SIG-M5 (cell line): ENCODE measurements at regions not wholly inside any gene's neighbourhood (a gene's known extent, or its start where the extent isn't known, plus 50 kb on each side); places are given as distances from the start of the nearest gene placed in this dataset.
"Not testable (repeated sequence)": the region's sequence is repeated elsewhere in the genome, so short reads cannot be mapped to it uniquely, and the experiment has no call there.

ENCODE experiments used
- DNase-seq: peaks from one replicate; lab custom pipeline; 2025; lab: John Stamatoyannopoulos, UW

- DNase-seq: no peak
These were observed 179.4 kb downstream of the LYPLAL1 start for GRCh38 chr1:219352961-219353651.

DNA sequence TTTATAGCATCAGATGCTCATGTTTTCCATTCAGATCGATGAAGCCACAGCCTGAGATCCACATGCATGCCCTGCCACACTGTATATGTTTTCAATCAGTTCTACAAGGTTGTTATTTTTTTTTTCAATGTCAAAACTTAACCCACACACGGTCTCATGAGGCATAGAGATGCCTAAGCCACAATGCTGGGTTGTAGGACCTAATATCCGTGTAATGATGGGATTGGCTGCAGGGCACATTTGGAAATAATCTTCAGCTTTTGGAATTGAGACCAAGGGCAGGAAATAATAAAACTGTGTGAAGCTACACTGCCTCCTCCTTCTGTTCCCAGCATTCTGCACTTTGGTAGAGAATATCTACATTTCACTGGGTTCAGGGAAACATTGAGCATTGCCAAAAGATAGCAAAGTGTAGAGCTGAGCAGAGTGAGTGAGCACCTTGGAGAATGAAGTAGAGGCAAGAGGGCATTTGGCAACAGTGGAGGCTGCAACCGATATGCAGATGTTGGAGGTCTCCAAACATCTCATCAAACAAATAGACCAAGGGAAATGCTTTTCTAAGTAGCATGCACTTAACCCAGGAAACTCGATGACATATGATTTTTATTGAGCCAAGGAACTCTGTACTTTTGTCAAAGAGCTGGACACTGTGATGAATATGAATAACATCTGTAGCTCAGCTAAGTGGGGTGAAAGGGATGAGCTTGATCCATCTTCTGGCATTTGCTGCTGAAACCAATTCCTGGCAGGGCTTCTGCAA lies 176.7 kb downstream of the LYPLAL1 start:
- no peak for DNase-seq

DNA sequence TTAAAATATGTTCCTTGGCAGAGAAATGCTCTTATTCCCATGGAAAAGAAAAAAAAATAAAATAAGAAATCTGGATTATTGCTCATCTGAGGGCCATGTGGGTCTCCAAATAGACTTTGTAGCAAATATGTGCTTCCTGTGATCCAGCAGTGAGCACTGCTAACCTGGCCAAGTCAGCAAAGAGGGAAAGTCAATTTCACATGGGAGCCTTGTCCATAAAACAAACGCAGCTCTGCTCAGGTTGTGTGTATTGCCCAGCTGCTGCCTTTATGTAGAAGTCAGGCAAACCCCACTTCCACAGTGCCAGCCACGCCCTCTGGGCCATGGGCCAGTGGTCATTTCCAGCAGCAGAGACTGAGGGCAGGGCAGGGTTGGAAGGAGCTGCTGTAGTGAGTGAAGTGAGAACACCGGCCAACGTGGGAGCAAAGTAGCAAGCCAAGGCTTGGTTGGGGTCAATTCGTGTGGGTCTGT lies 174.3 kb downstream of the LYPLAL1 start:
- no peak for DNase-seq

DNA sequence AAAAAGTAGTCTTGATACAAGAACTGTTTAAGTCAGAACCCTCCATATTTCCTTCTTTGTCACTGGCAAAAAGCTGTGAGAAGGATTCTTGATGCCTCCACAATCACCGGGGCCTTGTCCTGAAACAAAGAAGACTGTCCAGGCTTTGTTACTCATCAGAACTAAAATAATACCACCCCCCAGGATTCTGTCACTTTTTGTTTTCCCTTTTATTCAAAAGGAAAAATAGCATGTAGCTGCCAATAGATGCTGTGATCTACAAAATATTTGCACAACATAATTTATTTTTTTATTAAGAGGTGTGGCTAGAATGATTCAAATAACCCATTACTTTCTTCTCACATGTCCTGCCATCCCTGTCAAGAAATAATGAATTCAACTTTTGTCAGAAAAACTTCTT lies 173.7 kb downstream of the LYPLAL1 start:
- no peak for DNase-seq

- no peak for DNase-seq
These were observed 172.3 kb downstream of the LYPLAL1 start for GRCh38 chr1:219345953-219346352.

- no peak for DNase-seq
These were observed 169.2 kb downstream of the LYPLAL1 start for GRCh38 chr1:219342836-219343235.

GRCh38 chr1:219340796-219341195 lies 167.1 kb downstream of the LYPLAL1 start:
- no peak for DNase-seq

- no peak for DNase-seq
These were observed 165.8 kb downstream of the LYPLAL1 start for GRCh38 chr1:219339466-219339865.

GRCh38 chr1:219337588-219337987 lies 163.9 kb downstream of the LYPLAL1 start:
- no peak for DNase-seq

DNA sequence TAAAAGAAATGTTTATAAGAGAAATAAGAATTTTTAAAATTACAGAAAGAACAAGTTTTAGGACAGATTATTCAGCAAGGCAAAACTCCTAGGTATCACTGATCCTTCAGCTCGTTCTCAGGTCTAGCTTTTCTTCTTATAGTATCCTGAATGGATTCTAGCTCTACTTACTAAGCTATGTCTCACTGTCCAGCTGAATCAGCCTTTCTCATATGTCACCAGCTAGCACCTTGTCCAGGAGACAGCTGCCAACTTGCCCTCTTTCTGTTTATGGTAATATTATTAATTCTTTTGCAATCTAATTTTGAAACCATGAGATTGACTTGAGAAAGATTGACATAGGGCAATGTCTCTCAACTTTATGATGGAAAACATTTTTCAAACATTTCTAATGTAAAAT lies 159.9 kb downstream of the LYPLAL1 start:
- no peak for DNase-seq

DNA sequence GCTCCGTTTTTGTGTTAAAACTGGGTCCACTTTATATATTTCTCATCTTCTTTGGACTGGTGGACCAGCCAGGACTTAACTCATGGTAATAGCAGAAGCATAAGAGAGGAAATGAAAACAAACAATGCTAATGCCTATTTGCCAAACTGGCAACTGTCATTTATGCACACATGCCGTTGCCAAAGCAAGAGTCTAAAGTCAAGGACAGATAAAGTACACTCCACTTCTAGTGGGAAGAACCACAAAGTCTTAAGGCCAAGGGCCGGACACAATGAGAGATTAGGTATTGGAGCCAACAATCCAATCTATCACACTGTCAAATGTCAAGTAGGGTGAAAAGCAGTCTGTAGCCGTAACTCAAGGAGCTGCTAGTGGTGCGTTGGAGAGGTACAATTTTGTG lies 157.7 kb downstream of the LYPLAL1 start:
- DNase-seq: no peak

DNA sequence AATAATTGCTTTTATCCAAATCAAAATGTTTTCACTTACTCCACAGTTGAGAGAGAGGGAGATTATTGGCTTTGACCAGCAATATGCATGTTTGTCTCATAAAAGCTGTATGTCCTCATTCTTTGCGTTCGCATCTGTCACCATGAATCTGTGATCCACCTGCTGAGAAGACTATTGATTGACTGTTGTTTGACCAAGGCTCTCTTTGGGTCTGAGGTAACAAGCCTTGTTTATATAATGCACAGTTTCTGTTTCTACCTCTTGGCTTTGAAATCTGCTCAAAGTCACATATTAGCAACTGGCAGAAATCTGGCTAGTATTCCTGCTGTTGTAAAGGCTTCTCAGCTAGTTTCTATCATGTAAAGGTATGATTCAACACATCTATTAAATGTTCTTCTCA lies 157.0 kb downstream of the LYPLAL1 start:
- DNase-seq: no peak

DNA sequence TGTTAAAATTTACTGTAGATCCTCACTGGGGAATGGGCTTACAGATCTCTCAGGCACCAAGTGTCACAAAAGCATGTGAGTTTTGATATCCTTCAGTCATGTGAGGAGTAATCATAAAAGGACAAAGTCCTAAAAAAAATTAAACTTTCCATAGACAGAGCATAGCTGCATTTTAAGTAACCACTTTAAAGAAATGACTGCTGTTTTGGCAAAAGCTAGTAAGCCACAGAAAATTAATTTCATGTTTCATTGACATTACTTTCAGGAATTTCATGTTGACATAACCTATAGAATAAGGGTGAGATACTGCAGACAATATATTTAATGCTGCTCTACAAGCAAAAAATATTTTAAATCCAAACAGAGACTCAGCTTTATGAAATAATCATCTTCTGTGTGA lies 156.3 kb downstream of the LYPLAL1 start:
- no peak for DNase-seq

DNA sequence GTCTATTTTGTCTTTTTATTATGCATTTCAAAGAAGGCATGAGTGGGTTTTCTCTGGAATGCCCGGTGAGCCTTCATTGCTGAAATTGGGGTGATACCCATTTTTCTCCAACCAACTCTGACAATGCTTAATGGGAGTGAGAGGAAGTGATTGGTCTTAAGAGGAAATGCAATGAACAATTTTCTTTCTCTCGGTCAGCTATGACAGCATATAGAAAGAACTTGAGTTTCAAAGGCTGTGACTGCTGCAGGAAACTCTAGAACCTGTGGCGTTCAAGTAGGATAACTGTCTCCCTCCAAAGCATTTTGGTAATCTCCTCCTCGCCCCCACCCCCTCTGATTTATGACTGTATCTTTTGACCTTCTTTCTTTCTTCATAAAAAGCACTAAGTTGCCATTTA lies 155.9 kb downstream of the LYPLAL1 start:
- no peak for DNase-seq

GRCh38 chr1:219326843-219327242 lies 153.2 kb downstream of the LYPLAL1 start:
- DNase-seq: no peak

DNA sequence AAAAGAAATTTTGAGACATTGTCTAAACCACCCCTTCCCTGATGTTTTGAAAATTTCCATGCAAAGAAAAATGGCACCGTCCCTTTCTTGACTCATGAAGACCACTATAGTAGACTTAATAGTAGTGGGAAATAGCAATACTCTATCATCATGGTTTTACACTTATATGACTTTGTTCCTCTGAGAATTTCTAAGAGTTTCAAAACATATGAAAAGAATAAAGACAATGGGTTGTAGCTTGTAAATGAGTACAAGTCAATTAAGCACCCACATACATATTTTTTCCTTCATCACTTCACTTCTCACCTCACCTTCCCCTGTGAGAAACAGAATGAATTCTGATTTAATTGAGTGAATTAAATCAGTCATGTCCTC lies 151.7 kb downstream of the LYPLAL1 start:
- no peak for DNase-seq

- DNase-seq: peak; percentile 68
These were observed 151.1 kb downstream of the LYPLAL1 start for GRCh38 chr1:219324629-219325367.

DNA sequence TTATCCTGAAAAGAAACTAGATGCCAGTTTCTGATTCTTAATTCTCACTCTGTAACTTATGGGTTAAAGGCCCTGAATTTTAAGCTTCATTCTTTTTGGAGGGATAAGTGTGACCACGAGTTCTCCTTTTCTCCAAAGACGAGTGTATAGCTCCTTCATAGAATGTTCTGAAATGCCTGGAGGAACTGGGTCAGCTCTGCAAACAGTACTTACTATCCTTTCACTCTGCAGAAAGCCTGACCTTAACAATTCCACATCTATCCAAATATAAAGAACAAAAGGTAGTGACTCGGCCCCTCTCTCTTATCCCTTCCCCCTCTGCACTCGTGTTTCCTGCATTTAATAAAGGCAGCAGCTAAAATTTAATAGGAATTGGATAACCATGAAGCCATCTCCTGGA lies 150.5 kb downstream of the LYPLAL1 start:
- no peak for DNase-seq

- no peak for DNase-seq
These were observed 149.7 kb downstream of the LYPLAL1 start for GRCh38 chr1:219323426-219323825.

GRCh38 chr1:219322766-219323165 lies 149.1 kb downstream of the LYPLAL1 start:
- DNase-seq: no peak

DNA sequence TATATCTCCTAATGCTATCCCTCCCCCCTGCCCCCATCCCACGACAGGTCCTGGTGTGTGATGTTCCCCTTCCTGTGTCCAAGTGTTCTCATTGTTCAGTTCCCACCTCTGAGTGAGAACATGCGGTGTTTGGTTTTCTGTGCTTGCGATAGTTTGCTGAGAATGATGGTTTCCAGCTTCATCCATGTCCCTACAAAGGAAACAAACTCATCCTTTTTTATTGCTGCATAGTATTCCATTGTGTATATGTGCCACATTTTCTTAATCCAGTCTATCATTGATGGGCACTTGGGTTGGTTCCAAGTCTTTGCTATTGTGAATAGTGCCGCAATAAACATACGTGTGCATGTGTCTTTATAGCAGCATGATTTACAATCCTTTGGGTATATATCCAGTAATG lies 146.9 kb downstream of the LYPLAL1 start:
- DNase-seq: not testable (repeated sequence)

- no peak for DNase-seq
These were observed 145.1 kb downstream of the LYPLAL1 start for GRCh38 chr1:219318826-219319225.

GRCh38 chr1:219317762-219318353 lies 144.2 kb downstream of the LYPLAL1 start:
- no peak for DNase-seq
